Thymus (tissue), 11 donors: ENCODE measurements at regions not wholly inside any gene's neighbourhood (a gene's known extent, or its start where the extent isn't known, plus 50 kb on each side); places are given as distances from the start of the nearest gene placed in this dataset.

Experiments used
- DNase-seq, 9 donors: peaks; one replicate each; pipeline ENCODE4 v3.0.0-alpha.2; 2013; ENCODE audit warnings: low spot score in 9 of 9, low read depth in 6 of 9, missing footprints in 1 of 9
- H3K27ac ChIP-seq, 2 donors: one replicate each; pipeline ENCODE4 v1.5.1; 2013; ENCODE audit warnings: control low read depth in 1 of 2, low read depth in 1 of 2, low read length in 1 of 2, mild to moderate bottlenecking in 1 of 2, moderate library complexity in 1 of 2
- H3K27me3 ChIP-seq, 2 donors: one replicate each; pipeline ENCODE4 v1.5.1; 2013; ENCODE audit warnings: low read length in 1 of 2; ENCODE audit not compliant: control insufficient read depth in 2 of 2, insufficient read depth in 1 of 2
- H3K36me3 ChIP-seq, 2 donors: one replicate each; pipeline ENCODE4 v1.5.1; 2013; ENCODE audit warnings: low read length in 1 of 2, mild to moderate bottlenecking in 1 of 2, moderate library complexity in 1 of 2; ENCODE audit not compliant: control insufficient read depth in 2 of 2, insufficient read depth in 2 of 2
- H3K4me1 ChIP-seq, 2 donors: one replicate each; pipeline ENCODE4 v1.5.1; 2013; ENCODE audit warnings: low read length in 2 of 2; ENCODE audit not compliant: control insufficient read depth in 2 of 2, insufficient read depth in 2 of 2
- H3K4me3 ChIP-seq, 2 donors: one replicate each; pipeline ENCODE4 v1.5.1; 2013; ENCODE audit warnings: low read length in 2 of 2, control low read depth in 1 of 2, mild to moderate bottlenecking in 1 of 2
- H3K9me3 ChIP-seq, 2 donors: one replicate each; pipeline ENCODE4 v1.5.1; 2013; ENCODE audit warnings: low read length in 1 of 2, mild to moderate bottlenecking in 1 of 2; ENCODE audit not compliant: control insufficient read depth in 2 of 2, insufficient read depth in 1 of 2
- WGBS: extraction: QIAGEN DNeasy Blood & Tissue Kit; methylation state at CpG from one replicate; pipeline ENCODE4 v1.1.7; 2013; 5-methylcytosine and 5-hydroxymethylcytosine counted together
- donor health status: healthy.

GRCh38 chr4:157616741-157617472 lies 396.4 kb downstream of the GRIA2 start:
- no peaks in the 10 kb centered on the region for H3K36me3 ChIP-seq
- 96% methylated on average over 7 of the region's 7 CpGs for WGBS
- DNase-seq = no peak
- H3K9me3 ChIP-seq = no peaks in the 10 kb centered on the region
- no peaks in the 10 kb centered on the region for H3K4me1 ChIP-seq
- no peaks in the 10 kb centered on the region for H3K27me3 ChIP-seq
- H3K4me3 ChIP-seq = no peak overlapping the region
- H3K27ac ChIP-seq = no peak overlapping the region

- H3K4me1 ChIP-seq = no peaks in the 10 kb centered on the region
- no peaks in the 10 kb centered on the region for H3K9me3 ChIP-seq
- no peak overlapping the region for H3K27ac ChIP-seq
- no peak overlapping the region for H3K4me3 ChIP-seq
- H3K36me3 ChIP-seq = no peaks in the 10 kb centered on the region
- no peak for DNase-seq
- H3K27me3 ChIP-seq = no peaks in the 10 kb centered on the region
- 94% methylated on average over 1 of the region's 1 CpG for WGBS
These were observed 387.5 kb downstream of the GRIA2 start for GRCh38 chr4:157607996-157608395.

GRCh38 chr4:157600583-157600982 lies 380.1 kb downstream of the GRIA2 start:
- H3K36me3 ChIP-seq = no peaks in the 10 kb centered on the region
- H3K27ac ChIP-seq = no peak overlapping the region
- 88% methylated on average over 1 of the region's 1 CpG for WGBS
- H3K27me3 ChIP-seq = no peaks in the 10 kb centered on the region
- no peak overlapping the region for H3K4me3 ChIP-seq
- no peak for DNase-seq
- no peaks in the 10 kb centered on the region for H3K4me1 ChIP-seq
- no peaks in the 10 kb centered on the region for H3K9me3 ChIP-seq

- no peaks in the 10 kb centered on the region for H3K4me1 ChIP-seq
- no peak overlapping the region for H3K27ac ChIP-seq
- no peaks in the 10 kb centered on the region for H3K9me3 ChIP-seq
- H3K27me3 ChIP-seq = no peaks in the 10 kb centered on the region
- no peak overlapping the region for H3K4me3 ChIP-seq
- no peak for DNase-seq
- H3K36me3 ChIP-seq = no peaks in the 10 kb centered on the region
These were observed 370.7 kb downstream of the GRIA2 start for GRCh38 chr4:157591245-157591644.

- no peaks in the 10 kb centered on the region for H3K9me3 ChIP-seq
- H3K27ac ChIP-seq = no peak overlapping the region
- WGBS = 66% methylated on average over 2 of the region's 2 CpGs
- H3K4me1 ChIP-seq = no peaks in the 10 kb centered on the region
- no peak overlapping the region for H3K4me3 ChIP-seq
- H3K27me3 ChIP-seq = no peaks in the 10 kb centered on the region
- H3K36me3 ChIP-seq = no peaks in the 10 kb centered on the region
- DNase-seq = no peak
These were observed 370.2 kb downstream of the GRIA2 start for GRCh38 chr4:157590679-157591078.

- DNase-seq = no peak
- H3K27me3 ChIP-seq = no peaks in the 10 kb centered on the region
- WGBS = 90% methylated on average over 5 of the region's 5 CpGs
- no peak overlapping the region for H3K27ac ChIP-seq
- H3K4me1 ChIP-seq = no peaks in the 10 kb centered on the region
- H3K4me3 ChIP-seq = no peak overlapping the region
- H3K36me3 ChIP-seq = no peaks in the 10 kb centered on the region
- H3K9me3 ChIP-seq = no peaks in the 10 kb centered on the region
These were observed 367.3 kb downstream of the GRIA2 start for GRCh38 chr4:157587681-157588423.

GRCh38 chr4:157582141-157582540 lies 361.6 kb downstream of the GRIA2 start:
- Histone ChIP-seq H3K4me3 (no peak overlapping the region), H3K4me1 (no peaks in the 10 kb centered on the region), H3K9me3 (no peaks in the 10 kb centered on the region), H3K36me3 (no peaks in the 10 kb centered on the region), H3K27ac (no peak overlapping the region), H3K27me3 (no peaks in the 10 kb centered on the region)
- 99% methylated on average over 2 of the region's 2 CpGs for WGBS
- no peak for DNase-seq

- H3K4me3 ChIP-seq = no peak overlapping the region
- H3K27ac ChIP-seq = no peak overlapping the region
- no peaks in the 10 kb centered on the region for H3K27me3 ChIP-seq
- H3K4me1 ChIP-seq = no peaks in the 10 kb centered on the region
- no peaks in the 10 kb centered on the region for H3K36me3 ChIP-seq
- peaks cover 0 to 9% of the 10 kb centered on the region in 2 donors for H3K9me3 ChIP-seq
- 68% methylated on average over 4 of the region's 4 CpGs for WGBS
- DNase-seq = no peak
These were observed 356.2 kb downstream of the GRIA2 start for GRCh38 chr4:157576671-157577217.

- no peak overlapping the region for H3K27ac ChIP-seq
- H3K4me1 ChIP-seq = no peaks in the 10 kb centered on the region
- over 99% methylated on average over 8 of the region's 8 CpGs for WGBS
- no peak overlapping the region for H3K4me3 ChIP-seq
- H3K36me3 ChIP-seq = no peaks in the 10 kb centered on the region
- H3K9me3 ChIP-seq = peaks cover 0 to 9% of the 10 kb centered on the region in 2 donors
- no peaks in the 10 kb centered on the region for H3K27me3 ChIP-seq
- DNase-seq = no peak
These were observed 354.8 kb downstream of the GRIA2 start for GRCh38 chr4:157575339-157575738.
